ENCODE measurements at regions not wholly inside any gene's neighbourhood (a gene's known extent, or its start where the extent isn't known, plus 50 kb on each side); places are given as distances from the start of the nearest gene placed in this dataset.

DNA sequence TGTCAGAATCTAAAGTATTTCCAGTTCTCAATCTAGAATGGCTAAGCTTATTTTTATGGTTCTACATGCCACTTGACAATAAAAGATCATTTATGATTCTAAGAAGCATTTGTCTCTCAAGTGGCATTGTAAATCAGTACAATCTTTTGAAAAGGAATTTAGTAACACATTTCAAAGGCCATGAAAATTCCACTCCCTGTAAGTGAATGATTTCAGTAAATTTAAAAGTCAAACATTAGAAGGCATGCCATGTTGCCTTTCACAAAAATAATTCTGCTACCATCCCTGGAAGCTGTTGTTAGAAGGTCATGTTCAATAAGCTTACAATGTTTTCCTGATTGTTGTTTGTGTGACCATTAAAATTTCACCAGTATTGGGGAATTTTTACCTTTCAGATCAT is 142.9 kb downstream of the RPIA start:
- DNase-seq = no peak

DNA sequence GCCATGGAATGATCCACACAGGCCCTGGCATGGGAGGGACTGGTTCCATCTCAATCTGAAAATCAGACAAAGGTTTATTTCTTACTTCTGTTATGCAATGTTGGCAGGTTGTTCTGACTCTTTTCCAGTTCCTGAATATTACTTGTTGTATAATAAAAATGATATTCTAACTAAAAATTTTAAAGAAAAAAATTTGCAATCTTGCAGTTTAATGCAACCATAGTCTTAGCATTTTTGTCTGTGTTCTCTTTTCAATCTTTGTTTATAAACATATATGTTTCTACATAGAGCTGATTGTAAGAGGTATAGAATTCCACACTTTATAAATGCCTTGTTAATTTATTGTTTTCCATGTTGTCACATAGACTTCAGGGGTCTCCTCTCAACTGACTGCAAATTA is 143.4 kb downstream of the RPIA start:
- DNase-seq = no peak

DNA sequence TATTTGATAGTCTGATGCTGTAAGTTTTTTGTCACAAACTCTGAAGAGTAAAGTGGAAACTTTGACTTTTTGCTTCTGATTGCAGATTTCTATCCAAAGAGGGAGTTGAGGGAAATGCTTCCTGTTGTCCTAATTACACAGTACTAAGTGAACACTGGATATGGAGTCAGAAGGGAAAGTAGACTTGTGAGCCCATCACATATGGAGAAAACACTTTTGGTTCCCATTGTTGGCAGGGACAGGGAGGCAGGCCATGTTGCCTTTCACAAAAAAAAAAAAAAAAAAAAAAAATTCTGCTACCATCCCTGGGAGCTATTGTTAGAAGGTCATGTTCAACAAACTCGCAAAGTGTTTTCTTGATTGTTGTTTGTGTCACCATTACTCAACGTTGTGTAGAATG is 144.3 kb downstream of the RPIA start:
- DNase-seq = no peak

DNA sequence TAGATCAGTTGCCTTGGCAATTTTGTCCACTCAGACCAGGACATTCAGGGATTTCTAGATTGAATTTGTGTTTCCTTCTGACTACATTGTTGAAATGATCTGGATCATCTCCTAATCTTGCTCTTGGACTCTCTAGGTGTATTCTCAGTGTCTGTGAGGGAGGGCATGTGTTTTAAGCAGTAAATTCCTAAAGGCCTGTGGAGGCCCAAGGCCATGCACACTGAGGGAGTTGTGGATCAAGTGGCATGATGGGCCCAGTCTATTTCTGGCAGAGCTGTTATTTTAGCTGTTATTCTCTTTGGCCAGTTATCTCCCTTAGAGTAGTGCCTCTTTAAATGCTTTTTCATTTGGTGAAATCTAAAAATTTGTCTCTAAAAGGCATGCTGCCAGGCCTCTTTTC is 144.9 kb downstream of the RPIA start:
- DNase-seq = no peak

DNA sequence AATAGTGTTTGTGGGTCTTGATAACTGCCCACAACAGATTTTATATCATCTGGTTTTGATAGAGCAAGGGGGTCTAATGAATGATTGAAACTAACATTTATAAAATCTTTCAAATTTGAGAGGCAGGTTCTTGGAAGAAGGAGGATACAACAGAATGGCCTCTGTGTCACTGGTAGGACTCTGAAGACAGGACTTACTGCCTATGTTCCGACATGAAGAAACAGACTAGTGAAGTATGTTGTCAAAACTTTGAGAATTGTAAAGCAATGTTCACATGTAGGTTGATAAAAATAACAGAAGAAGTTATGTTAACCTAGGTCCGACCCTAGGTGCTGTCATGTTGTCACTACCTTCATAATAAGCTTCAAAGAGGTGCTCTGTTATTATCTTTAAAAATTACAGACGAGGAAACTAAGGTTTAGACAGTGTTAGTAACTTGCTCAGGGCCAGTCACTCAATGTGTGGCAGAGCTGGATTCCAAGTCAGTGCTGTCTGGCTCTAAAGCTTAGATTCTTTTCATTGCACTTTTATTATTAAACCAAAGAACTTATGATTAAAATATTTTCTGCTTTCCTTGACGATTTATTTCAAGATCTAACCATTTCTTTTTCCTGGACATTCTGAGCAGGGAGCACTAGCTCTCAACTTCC is 146.2 kb downstream of the RPIA start:
- DNase-seq = no peak

DNA sequence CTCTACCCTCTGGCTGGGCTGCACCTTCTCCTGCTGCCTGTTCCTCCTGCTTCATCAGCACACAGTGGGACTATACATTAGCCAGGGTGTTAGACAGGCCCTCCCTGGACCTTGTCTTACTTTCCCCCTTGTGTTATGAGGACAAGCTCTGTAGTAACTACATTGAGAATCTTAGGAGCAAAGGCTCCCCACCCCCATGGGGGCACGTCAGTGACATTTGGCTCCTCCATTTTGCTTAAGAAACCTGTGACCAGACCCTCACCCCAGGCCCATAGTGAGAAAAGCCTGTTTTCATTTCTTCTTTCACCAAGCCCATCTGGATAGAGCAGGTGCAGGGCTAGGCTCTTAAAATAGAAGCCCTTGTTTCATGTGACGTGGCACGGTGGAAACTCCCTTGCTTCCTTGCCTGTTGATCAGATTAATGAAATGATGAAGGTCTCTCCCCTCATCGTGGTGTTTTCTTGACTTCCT is 146.7 kb downstream of the RPIA start:
- DNase-seq = no peak

DNA sequence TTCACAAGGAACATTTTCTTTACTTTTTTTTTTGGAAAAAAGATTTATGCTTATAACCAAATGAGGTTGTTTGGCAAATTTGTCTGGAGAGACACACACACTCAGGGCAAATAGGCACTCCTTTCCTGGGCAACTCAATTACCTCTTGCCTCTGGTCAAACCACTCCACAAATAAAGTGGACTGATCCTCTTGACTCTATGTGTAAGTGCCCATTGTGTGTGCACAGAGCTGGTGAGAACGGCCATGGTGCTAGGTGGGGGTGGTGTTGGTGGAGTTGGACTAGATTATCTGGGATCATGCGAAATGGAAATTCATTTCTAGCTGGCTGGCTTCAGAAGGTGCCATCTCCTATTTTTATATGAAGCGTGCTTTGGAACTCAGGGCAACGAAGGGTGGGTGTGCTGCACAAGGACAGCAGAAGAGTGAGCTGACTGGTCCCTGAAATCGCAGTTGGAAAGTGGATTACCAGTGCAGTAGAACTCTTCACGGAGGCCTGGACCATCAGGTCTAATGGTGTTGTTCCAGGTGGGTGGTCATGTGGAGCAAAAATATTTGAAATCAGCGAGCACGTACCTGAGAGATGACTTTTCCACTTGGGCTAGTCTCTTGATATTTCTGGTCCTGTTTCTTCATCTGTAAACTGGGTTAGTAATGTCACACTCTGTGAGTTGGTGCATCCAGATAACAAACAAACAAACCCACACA is 149.9 kb downstream of the RPIA start:
- DNase-seq = no peak

DNA sequence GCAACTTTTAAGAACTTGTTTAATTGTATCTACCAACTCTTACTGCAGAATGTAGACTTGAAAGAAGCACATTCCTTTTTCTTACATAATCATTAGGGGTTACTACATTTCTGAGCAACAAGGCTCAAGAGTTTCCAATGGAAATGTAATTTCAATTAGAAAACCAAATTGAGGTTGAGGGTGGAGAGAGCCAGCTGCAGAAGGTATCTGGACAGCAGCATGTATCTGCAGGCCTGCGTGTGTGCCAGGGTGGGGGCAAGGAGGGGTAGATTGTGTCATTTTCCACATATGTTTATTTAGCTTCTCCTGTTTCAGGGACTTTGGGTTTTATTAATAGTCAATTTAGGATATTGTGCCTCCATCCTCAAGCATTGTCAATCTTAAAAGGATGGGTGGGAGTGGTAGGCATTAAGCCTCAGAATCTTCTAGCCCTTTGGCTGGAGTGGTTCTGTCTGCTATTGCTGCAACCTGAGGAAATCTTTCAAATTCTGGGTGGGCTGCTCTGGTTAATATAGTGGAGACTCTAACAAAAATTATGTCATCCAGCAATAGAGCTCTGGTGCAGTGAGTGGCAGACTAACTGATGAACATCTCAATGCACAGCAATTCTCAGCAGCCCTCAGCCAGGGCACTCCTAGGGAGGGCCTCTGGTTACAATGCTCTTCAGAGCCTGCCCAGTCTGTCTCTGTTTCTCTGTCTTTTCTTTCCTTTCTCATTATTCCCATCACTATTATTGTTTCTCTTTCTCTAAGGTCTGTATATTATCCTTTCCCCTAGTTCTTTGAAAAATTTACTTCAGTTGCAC is 151.4 kb downstream of the RPIA start:
- DNase-seq = no peak

DNA sequence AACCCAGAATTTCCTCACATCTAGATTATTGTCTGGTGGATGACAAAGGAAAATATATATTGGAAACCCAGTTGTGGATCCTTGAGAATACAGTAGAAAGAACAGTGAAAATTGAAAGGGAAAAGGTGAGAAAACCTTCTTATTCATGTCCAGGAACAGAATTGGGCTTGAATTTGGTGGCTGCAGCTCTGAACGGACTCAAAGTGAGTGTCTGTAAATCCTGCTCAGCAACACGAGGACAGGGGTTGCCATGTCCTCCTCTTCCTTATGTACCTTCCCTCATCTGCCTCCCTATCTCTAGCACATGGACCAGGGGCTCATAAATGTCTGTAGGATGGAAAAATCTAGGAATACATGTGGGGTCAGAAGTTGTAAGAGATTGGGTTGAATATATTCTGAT is 152.2 kb downstream of the RPIA start:
- DNase-seq = no peak

DNA sequence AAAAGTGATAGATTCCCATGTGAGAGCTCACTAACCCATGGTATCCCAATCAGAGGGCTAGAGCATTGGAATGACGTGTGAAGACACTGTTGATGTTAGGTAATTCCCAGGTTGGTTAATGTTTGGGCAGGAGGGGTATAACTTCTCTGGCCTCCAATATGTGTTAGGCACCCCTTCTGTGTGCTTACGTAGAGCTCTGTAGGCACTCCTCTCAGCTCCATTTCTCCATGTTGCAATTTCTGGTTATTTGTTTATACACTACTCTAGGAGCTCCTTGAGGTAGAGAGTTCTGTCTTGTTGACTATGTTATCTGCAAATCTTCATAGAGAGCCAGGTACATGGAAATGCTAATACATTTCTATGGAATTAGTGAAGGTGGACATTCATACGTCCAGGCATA is 153.5 kb downstream of the RPIA start:
- no peak for DNase-seq

DNA sequence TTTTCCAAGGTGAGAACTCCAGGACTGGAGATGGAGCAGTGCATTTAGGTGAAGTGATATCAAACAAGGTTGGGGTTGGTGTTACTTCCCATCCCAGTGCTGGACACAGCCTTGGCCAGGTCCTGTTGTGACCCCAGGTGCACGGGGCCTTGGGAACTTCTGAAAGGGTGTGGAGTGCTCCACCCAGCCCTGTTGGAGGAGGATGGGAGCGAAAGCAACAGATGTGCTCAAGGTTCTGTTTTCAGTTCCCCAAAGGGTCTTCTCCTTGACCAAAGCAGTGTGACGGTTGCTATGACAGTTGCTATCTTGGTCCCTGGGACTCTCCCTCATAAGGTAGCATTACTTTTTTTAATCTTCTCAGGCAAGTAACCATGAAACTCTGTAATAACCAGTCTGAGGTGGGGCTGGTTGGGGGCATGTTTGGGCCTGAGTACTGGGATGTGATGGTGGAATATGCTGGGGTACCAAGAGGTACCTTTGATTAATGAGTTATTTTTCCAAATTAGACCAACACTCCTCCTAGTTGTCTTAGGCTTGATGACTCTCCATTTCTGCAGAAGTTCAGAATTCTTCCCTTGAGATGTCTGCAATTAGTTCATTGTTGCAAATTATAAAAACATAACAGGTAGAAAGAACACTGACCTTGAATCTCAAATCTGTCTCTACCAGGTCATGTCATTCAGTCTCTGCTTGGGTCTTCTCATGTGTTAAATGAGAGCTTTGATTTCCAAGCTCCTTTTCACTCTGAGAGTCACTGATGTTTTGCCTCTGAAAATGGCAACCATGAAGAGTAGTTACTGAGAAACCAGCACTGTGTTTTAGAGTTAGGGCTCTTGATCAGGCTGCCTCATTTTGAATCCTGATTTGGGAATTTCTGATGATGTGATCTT is 154.5 kb downstream of the RPIA start:
- DNase-seq = no peak

DNA sequence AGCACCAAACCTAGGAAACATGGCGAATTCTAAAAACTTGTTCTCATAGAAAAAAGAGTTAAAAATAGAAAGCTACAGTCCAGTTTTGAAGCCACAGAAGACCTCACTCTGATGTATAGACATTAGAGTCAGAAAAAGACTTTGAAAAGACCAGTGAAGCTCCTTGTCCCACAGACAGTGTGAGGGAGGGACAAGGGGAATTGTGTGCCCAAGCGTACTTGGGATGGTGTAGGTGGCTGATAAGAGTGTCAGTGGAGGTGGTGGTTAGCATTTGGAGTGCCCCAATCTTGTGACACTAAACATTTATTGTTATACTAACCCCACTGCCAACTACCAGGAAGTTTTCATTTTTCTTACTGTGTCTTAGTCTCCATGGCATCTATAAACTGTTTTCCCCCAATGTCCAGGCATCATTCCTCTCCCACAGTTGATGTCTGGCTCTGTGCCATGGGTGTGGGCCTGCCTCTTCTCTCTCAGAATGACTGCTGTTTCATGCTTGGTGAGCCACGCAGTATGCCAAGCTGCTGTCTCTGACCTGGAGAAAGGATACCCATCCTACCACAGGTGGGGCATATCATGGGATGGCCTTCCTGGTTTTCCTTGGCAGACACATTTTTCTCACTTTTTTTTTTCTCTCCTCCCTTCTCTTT is 161.4 kb downstream of the RPIA start:
- DNase-seq = no peak

DNA sequence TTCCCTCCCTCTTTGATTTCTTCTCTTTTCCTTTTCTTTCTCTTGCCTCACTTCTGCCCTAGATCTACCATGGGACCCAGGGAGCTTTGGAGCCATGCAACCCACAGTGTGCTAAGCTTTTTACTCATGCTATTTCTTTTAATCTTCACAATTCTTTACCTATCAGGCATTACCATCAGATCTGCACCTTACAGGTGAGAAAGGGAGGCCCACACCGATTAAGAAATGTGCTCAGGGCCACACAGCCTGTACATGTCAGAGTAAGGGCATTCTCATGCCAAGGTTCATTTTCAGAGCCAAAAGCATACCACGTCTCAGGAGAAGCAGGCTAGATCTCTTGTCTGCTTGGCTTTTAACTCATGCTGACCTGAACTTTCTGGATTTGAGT is 161.9 kb downstream of the RPIA start:
- DNase-seq = no peak

DNA sequence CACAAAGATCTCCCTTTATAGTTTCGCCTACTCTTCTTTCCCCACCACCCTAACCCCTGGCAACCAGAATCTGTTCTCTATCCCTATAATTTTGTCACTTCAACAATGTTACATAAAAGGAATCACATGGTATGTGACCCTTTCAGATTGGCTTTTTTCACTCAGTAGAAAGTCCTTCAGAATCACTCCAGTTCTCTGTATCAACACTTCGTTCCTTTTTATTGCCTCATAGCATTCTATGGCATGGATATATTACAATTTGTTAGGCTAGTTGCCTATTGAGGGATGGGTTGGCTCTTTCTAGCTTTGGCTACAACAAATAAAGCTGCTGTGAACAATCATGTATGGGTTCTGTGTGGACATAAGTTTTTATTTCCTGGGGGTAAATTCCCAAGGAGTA is 163.1 kb downstream of the RPIA start:
- DNase-seq = no peak

DNA sequence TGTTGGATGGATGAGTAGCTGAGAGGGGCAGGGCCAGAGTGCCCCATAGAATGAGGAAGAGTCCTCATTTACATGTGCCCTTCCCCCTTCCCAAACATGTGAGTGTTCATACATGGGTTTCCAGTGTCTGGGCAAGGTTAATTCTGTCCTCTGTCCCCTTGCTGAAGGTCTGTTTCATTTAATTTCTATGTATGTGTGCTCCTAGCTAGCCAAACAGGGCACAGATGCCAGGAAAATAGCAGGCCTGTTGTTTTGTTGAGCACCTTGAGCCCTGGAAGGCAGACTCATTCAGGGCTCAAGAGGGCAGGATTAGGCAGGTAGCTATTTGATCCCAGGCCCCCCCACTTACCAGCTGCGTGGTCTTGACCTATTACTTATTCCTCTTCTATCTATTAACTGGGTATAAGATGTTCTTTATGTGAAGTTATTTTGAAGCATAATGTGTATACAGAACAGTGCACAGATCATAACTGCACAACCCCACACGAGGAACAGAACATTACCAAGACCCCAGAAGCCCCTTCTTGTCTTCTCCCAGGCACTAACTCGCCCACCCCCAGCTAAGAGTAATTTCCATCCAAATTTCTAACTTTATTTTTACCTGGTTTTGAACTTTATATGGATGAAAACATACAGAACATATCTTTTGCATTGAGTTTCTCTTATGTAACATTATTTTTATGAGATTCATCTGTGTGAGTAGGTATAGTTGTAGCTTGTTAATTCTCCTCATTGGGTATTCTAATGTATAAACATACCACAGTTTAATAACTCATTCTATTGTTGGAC is 164.3 kb downstream of the RPIA start:
- no peak for DNase-seq

DNA sequence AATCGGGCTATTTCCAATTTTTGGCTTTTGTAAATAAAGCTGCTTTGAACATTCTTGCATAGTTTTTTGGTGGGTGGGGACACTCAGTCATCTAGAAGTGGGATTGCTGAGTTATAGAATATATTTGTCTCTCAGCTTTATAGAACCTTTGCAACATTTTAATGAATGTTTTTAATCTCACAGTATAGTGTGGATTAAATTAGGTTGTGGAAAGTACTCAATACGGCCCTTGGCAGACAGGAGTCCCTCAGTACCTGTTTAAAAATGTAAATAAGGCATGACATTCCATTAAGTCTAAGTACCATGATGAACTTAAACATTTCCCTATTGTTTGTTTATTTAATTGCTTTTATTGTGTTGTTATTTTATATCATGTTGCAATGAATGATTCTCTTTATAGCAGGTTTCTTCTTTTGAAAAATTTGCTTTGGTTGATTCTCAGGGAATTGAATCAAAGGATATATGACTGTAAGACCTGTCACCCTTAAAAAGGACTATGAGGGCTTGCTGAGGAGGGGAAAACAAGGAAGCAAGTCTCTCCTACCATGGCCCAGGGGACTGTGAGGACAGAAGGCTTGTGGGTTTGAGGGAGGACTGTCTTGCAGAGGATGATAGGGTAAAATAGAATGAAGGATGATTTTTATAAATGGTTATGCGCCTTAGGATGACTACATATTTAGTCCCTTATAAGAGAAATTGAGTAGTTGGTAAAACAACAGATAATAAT is 165.1 kb downstream of the RPIA start:
- DNase-seq = no peak

DNA sequence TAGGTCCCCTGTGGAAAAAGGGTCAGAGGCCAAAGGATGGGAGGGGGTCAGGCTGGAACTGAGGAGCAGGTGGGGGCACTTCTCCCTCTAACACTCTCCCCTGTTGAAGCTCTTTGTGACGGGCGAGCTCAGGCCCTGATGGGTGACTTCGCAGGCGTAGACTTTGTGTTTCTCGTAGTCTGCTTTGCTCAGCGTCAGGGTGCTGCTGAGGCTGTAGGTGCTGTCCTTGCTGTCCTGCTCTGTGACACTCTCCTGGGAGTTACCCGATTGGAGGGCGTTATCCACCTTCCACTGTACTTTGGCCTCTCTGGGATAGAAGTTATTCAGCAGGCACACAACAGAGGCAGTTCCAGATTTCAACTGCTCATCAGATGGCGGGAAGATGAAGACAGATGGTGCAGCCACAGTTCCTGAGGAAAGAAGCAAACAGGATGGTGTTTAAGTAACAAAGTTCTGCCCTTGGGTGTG is 165.8 kb downstream of the RPIA start:
- no peak for DNase-seq

DNA sequence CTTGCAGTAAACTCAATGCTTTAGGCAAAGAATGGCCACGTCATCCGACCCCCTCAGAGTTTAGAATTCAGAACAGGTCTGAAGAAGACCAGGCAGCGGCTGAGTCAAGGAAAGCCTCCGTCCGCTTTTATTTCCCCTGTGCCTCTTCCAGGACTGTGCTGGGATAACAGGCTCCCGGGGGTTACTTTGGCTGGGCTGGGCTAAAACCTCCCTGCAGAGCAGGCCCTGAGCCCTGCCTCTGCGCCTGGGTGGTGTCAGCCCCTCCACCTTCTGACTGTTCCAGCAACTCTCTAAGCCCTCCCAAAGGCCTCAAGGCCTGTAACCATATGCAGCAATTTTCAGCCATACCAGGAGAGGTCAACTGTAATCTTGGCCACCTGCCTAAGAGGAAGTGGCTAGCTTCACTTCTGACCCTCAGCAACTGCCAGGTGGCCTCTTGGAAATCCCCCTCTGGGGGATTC is 166.5 kb downstream of the RPIA start:
- DNase-seq = no peak

DNA sequence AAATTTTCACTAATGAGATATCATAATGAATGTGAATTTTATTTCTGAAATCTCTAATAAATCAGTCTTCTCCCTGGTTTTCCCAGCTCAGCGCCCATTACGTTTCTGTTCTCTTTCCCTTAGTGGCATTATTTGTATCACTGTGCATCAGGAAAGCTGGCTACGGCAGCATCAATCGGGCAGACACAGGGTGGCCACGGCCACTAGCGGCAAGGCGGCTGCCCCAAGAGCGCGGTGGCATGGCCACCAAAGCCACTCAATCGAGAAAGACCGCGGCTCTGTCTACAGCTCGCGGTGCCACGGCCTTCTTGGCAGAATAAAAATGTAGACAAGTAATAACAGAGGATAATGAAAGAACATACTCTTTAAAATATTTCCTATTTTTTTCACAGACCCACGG is 168.0 kb downstream of the RPIA start:
- no peak for DNase-seq

DNA sequence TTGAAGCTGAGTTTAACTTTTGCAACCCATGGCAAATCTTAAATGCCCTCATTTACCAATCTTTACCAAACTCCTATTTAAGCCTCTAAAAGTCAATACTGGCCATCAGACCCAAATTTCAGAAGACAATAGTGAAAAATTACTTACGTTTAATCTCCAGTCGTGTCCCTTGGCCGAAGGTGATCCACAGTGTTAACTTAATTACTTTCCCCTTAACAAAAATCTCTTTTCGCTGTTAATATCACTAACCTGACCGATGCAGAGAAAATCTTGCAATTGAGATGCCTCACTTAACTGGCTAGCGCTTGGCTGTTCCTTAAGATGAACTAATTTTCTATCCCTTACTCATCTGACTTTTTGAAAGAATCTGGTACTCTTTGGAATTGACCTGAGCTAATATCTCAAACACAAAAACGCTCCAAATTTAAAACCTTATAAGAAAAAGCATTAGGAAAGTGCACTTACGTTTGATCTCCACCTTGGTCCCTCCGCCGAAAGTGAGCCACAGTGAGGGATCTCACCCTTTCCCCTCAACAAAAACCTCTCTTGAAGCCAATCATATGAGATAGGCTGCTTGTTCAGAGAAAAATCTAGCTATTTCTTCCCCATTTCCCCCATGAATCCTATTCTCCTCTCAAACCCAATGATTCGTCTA is 169.1 kb downstream of the RPIA start:
- DNase-seq = no peak
